Neural cell (in vitro differentiated cells): ENCODE measurements at regions not wholly inside any gene's neighbourhood (a gene's known extent, or its start where the extent isn't known, plus 50 kb on each side); places are given as distances from the start of the nearest gene placed in this dataset.

Experiments used
- EZH2 ChIP-seq: fragments of 200-600, 300-800 bp; shearing (Covaris generic), sonication (generic); IDR thresholded peaks from 2 replicates; pipeline ENCODE4 v1.6.1; 2014; ENCODE audit warnings: antibody characterized with exemption, low read length, borderline replicate concordance, mild to moderate bottlenecking; ENCODE audit not compliant: insufficient read depth, poor library complexity, severe bottlenecking
- POLR2AphosphoS5 ChIP-seq: IDR thresholded peaks from 2 replicates; pipeline ENCODE4 v1.6.1; 2012
- REST ChIP-seq: IDR thresholded peaks from 2 replicates; pipeline ENCODE4 v1.6.1; 2012; ENCODE audit warnings: borderline replicate concordance
- SMC3 ChIP-seq: fragments of 450-650 bp; conservative IDR thresholded peaks from 2 replicates; pipeline ENCODE4 v1.6.1; 2014; ENCODE audit warnings: antibody characterized with exemption, mild to moderate bottlenecking, moderate library complexity; ENCODE audit not compliant: poor library complexity
- TF ChIP-seq, protein P1 (sequence below): fragments of 450-650 bp; IDR thresholded peaks from 2 replicates; pipeline ENCODE4 v1.5.1; 2014; ENCODE audit warnings: antibody characterized with exemption, mild to moderate bottlenecking, moderate library complexity; ENCODE audit not compliant: poor library complexity, severe bottlenecking

DNA sequence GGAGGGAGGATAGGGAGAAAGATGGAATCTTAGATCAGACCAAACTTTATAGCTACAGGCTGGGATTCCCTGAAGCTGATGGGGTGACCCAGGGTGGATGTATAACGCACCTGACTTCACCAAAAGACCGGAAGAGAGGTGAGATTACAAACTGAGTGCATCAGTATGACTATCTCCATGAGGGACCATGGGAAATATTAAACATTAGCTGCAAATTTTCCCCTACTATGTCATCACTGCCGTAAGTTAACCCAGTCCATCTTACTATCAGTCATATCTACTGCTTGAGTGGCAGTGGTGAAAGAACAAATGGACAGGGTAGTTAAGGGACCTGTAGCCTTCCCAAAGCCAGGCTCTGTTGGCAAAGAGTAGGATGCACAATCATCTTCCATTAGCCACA, 368.3 kb downstream of the EFNA5 start:
- TF ChIP-seq EZH2 (no peak), SMC3 (no peak), POLR2AphosphoS5 (no peak), REST (no peak)
- TF ChIP-seq, protein P1, sequence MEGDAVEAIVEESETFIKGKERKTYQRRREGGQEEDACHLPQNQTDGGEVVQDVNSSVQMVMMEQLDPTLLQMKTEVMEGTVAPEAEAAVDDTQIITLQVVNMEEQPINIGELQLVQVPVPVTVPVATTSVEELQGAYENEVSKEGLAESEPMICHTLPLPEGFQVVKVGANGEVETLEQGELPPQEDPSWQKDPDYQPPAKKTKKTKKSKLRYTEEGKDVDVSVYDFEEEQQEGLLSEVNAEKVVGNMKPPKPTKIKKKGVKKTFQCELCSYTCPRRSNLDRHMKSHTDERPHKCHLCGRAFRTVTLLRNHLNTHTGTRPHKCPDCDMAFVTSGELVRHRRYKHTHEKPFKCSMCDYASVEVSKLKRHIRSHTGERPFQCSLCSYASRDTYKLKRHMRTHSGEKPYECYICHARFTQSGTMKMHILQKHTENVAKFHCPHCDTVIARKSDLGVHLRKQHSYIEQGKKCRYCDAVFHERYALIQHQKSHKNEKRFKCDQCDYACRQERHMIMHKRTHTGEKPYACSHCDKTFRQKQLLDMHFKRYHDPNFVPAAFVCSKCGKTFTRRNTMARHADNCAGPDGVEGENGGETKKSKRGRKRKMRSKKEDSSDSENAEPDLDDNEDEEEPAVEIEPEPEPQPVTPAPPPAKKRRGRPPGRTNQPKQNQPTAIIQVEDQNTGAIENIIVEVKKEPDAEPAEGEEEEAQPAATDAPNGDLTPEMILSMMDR = no peak
